ENCODE measurements at regions not wholly inside any gene's neighbourhood (a gene's known extent, or its start where the extent isn't known, plus 50 kb on each side); places are given as distances from the start of the nearest gene placed in this dataset.

DNA sequence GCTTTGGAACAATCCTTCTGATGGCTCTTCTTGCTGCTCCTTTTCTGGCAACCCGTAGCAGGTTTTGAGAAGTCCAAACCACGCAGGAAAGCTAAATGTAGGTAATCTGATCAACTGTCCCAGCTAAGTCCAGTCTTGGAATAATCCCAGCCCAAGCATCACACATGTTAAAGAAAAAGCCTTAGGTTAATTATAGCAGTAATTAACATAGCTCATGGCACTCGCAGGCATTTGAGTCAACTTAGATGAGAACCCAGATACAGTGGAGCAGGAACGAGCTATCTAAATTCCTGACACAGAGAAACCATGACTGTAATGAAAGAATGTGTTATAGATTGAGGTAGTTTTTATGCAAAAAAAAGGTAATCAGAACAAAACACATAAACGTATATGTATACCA lies 844.8 kb downstream of the CDH9 start:
- ChIA-PET CTCF (no interaction called here), SMC1A (ENCODE audit: uncharacterized antibody, unreplicated experiment) (no interaction called here), RAD21 (ENCODE audit: unreplicated experiment) (no interaction called here), POLR2A (no interaction called here)
- in situ Hi-C loops (cut with MboI) (no loop called here), intact Hi-C loops (cut with micrococcal nuclease; ENCODE audit: unreplicated experiment) (no loop called here)
- WGBS (ENCODE audit: insufficient coverage, insufficient replicate concordance, low lambda C conversion rate, missing lambda C conversion rate): 19% methylated on average over 5 of the region's 5 CpGs
- no peaks in the 10 kb centered on the region for H3K27me3 ChIP-seq (replicated peaks in 1 of 2; ENCODE audit: control insufficient read depth in 2 of 2, insufficient read depth in 2 of 2, low read length in 1 of 2)
- no peaks in the 10 kb centered on the region for H3K9me3 ChIP-seq (replicated peaks; ENCODE audit: control insufficient read depth, insufficient read depth, low read length)
- no peaks in the 10 kb centered on the region for H3K79me2 ChIP-seq (ENCODE audit: control insufficient read depth, insufficient read depth, low read length)
- no peak overlapping the region for H2AFZ ChIP-seq (ENCODE audit: control insufficient read depth, low read depth, low read length)
- no peak for DNase-seq (ENCODE audit: low read depth, low spot score)
- no peak for ATAC-seq
- no peaks in the 10 kb centered on the region for H3K36me3 ChIP-seq (ENCODE audit: control insufficient read depth in 2 of 2, insufficient read depth in 2 of 2, low read length in 1 of 2)
- no peaks in the 10 kb centered on the region for H3K4me1 ChIP-seq (ENCODE audit: control insufficient read depth, insufficient read depth, low read length)
- FAIRE-seq: no peak
- TF ChIP-seq HDGF (IDR thresholded peaks at IDR 0.05): no peak
- H3K27ac ChIP-seq (ENCODE audit: control insufficient read depth, insufficient read depth): no peak overlapping the region
- no peak overlapping the region for H3K4me3 ChIP-seq
- H3K9ac ChIP-seq (ENCODE audit: control insufficient read depth, insufficient read depth, low read length): no peak overlapping the region
- H4K20me1 ChIP-seq (ENCODE audit: control insufficient read depth, insufficient read depth): no peaks in the 10 kb centered on the region
- H3K4me2 ChIP-seq (ENCODE audit: control insufficient read depth, insufficient read depth): no peak overlapping the region
- BruUV-seq (replicated peaks): no TSS peak

DNA sequence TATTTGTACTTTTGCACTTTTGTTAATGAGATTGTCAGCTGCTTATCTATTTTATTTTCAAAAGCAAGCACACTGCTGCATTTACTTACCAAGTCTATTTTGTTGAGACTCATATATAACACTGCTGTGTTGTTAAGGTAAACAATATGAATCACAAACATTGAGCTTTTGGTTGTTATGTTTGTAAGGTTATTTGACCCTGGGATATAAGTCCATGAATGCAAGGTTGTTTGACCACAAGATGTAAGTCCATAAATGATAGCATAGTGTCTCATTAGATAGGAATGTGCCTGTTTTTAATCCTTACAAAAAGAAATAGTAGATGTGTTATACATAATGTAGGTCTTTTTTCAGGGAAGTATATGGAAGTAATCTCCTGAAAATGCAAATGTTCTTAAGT lies 845.9 kb downstream of the CDH9 start:
- ChIA-PET RAD21 (ENCODE audit: unreplicated experiment) (no interaction called here), SMC1A (ENCODE audit: uncharacterized antibody, unreplicated experiment) (no interaction called here), CTCF (interaction anchor here (0.8 kb wide), 1 partner anchor 11 kb away, joined by 3 read pairs; no protein-coding TSS in a partner anchor), POLR2A (no interaction called here)
- TF ChIP-seq FOS (IDR thresholded peaks at IDR 0.05; ENCODE audit: borderline replicate concordance, extremely low read depth, insufficient read length): no peak
- no peak for TF ChIP-seq EP300 (IDR thresholded peaks at IDR 0.05; ENCODE audit: borderline replicate concordance in 1 of 2, control insufficient read depth in 1 of 2, low read depth in 2 of 2, low read length in 2 of 2)
- TF ChIP-seq RCOR1 (conservative IDR thresholded peaks at IDR 0.05; ENCODE audit: low read depth, low read length): no peak
- TF ChIP-seq ZNF217 (IDR thresholded peaks at IDR 0.05): no peak
- TF ChIP-seq SREBF2 (IDR thresholded peaks at IDR 0.05; ENCODE audit: low read length): no peak
- TF ChIP-seq, protein P1, sequence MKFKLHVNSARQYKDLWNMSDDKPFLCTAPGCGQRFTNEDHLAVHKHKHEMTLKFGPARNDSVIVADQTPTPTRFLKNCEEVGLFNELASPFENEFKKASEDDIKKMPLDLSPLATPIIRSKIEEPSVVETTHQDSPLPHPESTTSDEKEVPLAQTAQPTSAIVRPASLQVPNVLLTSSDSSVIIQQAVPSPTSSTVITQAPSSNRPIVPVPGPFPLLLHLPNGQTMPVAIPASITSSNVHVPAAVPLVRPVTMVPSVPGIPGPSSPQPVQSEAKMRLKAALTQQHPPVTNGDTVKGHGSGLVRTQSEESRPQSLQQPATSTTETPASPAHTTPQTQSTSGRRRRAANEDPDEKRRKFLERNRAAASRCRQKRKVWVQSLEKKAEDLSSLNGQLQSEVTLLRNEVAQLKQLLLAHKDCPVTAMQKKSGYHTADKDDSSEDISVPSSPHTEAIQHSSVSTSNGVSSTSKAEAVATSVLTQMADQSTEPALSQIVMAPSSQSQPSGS (IDR thresholded peaks at IDR 0.05; ENCODE audit: low read length): no peak
- TF ChIP-seq RAD51 (IDR thresholded peaks at IDR 0.05): no peak
- TF ChIP-seq, protein P2, sequence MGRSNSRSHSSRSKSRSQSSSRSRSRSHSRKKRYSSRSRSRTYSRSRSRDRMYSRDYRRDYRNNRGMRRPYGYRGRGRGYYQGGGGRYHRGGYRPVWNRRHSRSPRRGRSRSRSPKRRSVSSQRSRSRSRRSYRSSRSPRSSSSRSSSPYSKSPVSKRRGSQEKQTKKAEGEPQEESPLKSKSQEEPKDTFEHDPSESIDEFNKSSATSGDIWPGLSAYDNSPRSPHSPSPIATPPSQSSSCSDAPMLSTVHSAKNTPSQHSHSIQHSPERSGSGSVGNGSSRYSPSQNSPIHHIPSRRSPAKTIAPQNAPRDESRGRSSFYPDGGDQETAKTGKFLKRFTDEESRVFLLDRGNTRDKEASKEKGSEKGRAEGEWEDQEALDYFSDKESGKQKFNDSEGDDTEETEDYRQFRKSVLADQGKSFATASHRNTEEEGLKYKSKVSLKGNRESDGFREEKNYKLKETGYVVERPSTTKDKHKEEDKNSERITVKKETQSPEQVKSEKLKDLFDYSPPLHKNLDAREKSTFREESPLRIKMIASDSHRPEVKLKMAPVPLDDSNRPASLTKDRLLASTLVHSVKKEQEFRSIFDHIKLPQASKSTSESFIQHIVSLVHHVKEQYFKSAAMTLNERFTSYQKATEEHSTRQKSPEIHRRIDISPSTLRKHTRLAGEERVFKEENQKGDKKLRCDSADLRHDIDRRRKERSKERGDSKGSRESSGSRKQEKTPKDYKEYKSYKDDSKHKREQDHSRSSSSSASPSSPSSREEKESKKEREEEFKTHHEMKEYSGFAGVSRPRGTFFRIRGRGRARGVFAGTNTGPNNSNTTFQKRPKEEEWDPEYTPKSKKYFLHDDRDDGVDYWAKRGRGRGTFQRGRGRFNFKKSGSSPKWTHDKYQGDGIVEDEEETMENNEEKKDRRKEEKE (IDR thresholded peaks at IDR 0.05): no peak
- Histone ChIP-seq H2AFZ (ENCODE audit: control insufficient read depth, low read depth, low read length) (no peak overlapping the region), H3K79me2 (ENCODE audit: control insufficient read depth, insufficient read depth, low read length) (no peaks in the 10 kb centered on the region), H3K9ac (ENCODE audit: control insufficient read depth, insufficient read depth, low read length) (no peak overlapping the region), H3K27me3 (replicated peaks in 1 of 2; ENCODE audit: control insufficient read depth in 2 of 2, insufficient read depth in 2 of 2, low read length in 1 of 2) (no peaks in the 10 kb centered on the region), H3K4me3 (no peak overlapping the region), H4K20me1 (ENCODE audit: control insufficient read depth, insufficient read depth) (no peaks in the 10 kb centered on the region), H3K4me2 (ENCODE audit: control insufficient read depth, insufficient read depth) (no peak overlapping the region), H3K27ac (ENCODE audit: control insufficient read depth, insufficient read depth) (no peak overlapping the region), H3K9me3 (replicated peaks; ENCODE audit: control insufficient read depth, insufficient read depth, low read length) (no peaks in the 10 kb centered on the region), H3K4me1 (ENCODE audit: control insufficient read depth, insufficient read depth, low read length) (no peaks in the 10 kb centered on the region), H3K36me3 (ENCODE audit: control insufficient read depth in 2 of 2, insufficient read depth in 2 of 2, low read length in 1 of 2) (no peaks in the 10 kb centered on the region)
- in situ Hi-C loops (cut with MboI): no loop called here
- no TSS peak for BruUV-seq (replicated peaks)
- no peak for ATAC-seq
- no peak for DNase-seq (ENCODE audit: low read depth, low spot score)
- FAIRE-seq: no peak
- intact Hi-C loops (cut with micrococcal nuclease; ENCODE audit: unreplicated experiment): no loop called here
